Parathyroid adenoma (tissue), 2 donors: ENCODE measurements at regions not wholly inside any gene's neighbourhood (a gene's known extent, or its start where the extent isn't known, plus 50 kb on each side); places are given as distances from the start of the nearest gene placed in this dataset.

ENCODE experiments used
- H2AFZ ChIP-seq: fragments of 300-600 bp; sonication (generic); one replicate; pipeline ENCODE4 v1.7.0; 2017; ENCODE audit warnings: antibody characterized with exemption, mild to moderate bottlenecking
- H3K27ac ChIP-seq: fragments of 300-600 bp; sonication (generic); one replicate; pipeline ENCODE4 v1.7.0; 2017
- H3K27me3 ChIP-seq: fragments of 300-600 bp; sonication (generic); one replicate; pipeline ENCODE4 v1.7.0; 2017; ENCODE audit warnings: low read length; ENCODE audit not compliant: control insufficient read depth, insufficient read depth
- H3K36me3 ChIP-seq: fragments of 300-600 bp; sonication (generic); one replicate; pipeline ENCODE4 v1.7.0; 2017; ENCODE audit warnings: low read length; ENCODE audit not compliant: control insufficient read depth, insufficient read depth
- H3K4me1 ChIP-seq: fragments of 300-600 bp; sonication (generic); one replicate; pipeline ENCODE4 v1.7.0; 2017; ENCODE audit warnings: control low read depth
- H3K4me2 ChIP-seq: fragments of 300-600 bp; sonication (generic); one replicate; pipeline ENCODE4 v1.7.0; 2017; ENCODE audit warnings: low read length
- H3K4me3 ChIP-seq: fragments of 300-600 bp; sonication (generic); one replicate; pipeline ENCODE4 v1.7.0; 2017; ENCODE audit warnings: low read depth, low read length
- H3K79me2 ChIP-seq: fragments of 300-600 bp; sonication (generic); one replicate; pipeline ENCODE4 v1.7.0; 2017; ENCODE audit warnings: control low read depth
- H3K9ac ChIP-seq: fragments of 300-600 bp; sonication (generic); one replicate; pipeline ENCODE4 v1.7.0; 2017; ENCODE audit warnings: mild to moderate bottlenecking
- H3K9me3 ChIP-seq: fragments of 300-600 bp; sonication (generic); one replicate; pipeline ENCODE4 v1.7.0; 2017; ENCODE audit warnings: low read length; ENCODE audit not compliant: control insufficient read depth
- TF ChIP-seq, protein P1 (sequence below): fragments of 300-600 bp; sonication (generic); IDR thresholded peaks from one replicate; pipeline ENCODE4 v1.7.0; 2017; ENCODE audit warnings: antibody characterized with exemption, mild to moderate bottlenecking
- donor health status: primary hyperparathyroidism.

DNA sequence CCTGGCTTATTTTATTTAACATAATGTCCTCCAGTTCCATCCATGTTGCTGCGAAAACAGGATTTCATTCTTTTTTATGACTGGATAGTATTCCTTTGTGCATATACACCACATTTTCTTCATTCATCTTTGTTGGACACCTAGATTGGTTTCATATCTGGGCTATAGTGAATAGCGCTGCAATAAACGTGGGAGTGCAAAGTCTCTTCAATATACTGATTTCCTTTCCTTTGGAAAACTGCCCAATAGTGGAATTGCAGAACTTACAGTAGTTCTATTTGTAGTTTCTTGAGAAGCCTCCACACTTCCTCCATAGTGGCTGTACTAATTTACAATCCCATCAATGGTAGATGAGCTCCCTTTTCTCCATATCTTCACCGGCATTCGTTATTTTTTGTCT lies 72.5 kb upstream of the KLHL25 start:
- no peaks in the 10 kb centered on the region for H3K79me2 ChIP-seq

DNA sequence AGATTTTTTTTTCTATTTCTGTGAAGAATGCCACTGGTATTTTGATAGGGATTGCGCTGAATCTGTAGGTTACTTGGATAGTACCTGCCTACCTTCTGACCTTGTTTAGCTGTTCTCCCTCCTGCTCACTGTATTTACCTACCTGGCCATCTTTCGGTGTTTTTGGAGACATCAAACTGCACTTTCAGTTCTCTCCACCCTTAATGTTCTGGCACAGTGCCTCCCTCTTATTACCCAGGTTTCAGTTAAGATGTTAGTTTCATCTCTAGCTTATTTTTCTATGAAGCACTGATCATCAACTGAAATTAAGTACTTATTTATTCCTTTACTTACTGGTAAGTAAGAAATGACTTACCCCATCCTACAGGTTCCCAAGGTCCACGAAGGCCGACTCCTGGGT lies 74.4 kb upstream of the KLHL25 start:
- Histone ChIP-seq H3K9ac (no peak overlapping the region), H3K4me1 (no peaks in the 10 kb centered on the region), H3K4me2 (no peak overlapping the region), H3K9me3 (no peaks in the 10 kb centered on the region), H3K4me3 (no peak overlapping the region), H3K27ac (no peak overlapping the region), H3K79me2 (no peaks in the 10 kb centered on the region), H2AFZ (no peak overlapping the region), H3K36me3 (no peaks in the 10 kb centered on the region), H3K27me3 (no peaks in the 10 kb centered on the region)
- TF ChIP-seq, protein P1, sequence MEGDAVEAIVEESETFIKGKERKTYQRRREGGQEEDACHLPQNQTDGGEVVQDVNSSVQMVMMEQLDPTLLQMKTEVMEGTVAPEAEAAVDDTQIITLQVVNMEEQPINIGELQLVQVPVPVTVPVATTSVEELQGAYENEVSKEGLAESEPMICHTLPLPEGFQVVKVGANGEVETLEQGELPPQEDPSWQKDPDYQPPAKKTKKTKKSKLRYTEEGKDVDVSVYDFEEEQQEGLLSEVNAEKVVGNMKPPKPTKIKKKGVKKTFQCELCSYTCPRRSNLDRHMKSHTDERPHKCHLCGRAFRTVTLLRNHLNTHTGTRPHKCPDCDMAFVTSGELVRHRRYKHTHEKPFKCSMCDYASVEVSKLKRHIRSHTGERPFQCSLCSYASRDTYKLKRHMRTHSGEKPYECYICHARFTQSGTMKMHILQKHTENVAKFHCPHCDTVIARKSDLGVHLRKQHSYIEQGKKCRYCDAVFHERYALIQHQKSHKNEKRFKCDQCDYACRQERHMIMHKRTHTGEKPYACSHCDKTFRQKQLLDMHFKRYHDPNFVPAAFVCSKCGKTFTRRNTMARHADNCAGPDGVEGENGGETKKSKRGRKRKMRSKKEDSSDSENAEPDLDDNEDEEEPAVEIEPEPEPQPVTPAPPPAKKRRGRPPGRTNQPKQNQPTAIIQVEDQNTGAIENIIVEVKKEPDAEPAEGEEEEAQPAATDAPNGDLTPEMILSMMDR = no peak

More for the DNA sequence above, 72.5 kb upstream of the KLHL25 start:
- H3K27me3 ChIP-seq = no peaks in the 10 kb centered on the region
- H3K27ac ChIP-seq = no peak overlapping the region
- H2AFZ ChIP-seq = no peak overlapping the region
- no peaks in the 10 kb centered on the region for H3K9me3 ChIP-seq
- TF ChIP-seq, protein P1 = no peak
- no peak overlapping the region for H3K4me3 ChIP-seq
- H3K9ac ChIP-seq = no peak overlapping the region
- no peak overlapping the region for H3K4me2 ChIP-seq
- H3K4me1 ChIP-seq = no peaks in the 10 kb centered on the region
- H3K36me3 ChIP-seq = no peaks in the 10 kb centered on the region

DNA sequence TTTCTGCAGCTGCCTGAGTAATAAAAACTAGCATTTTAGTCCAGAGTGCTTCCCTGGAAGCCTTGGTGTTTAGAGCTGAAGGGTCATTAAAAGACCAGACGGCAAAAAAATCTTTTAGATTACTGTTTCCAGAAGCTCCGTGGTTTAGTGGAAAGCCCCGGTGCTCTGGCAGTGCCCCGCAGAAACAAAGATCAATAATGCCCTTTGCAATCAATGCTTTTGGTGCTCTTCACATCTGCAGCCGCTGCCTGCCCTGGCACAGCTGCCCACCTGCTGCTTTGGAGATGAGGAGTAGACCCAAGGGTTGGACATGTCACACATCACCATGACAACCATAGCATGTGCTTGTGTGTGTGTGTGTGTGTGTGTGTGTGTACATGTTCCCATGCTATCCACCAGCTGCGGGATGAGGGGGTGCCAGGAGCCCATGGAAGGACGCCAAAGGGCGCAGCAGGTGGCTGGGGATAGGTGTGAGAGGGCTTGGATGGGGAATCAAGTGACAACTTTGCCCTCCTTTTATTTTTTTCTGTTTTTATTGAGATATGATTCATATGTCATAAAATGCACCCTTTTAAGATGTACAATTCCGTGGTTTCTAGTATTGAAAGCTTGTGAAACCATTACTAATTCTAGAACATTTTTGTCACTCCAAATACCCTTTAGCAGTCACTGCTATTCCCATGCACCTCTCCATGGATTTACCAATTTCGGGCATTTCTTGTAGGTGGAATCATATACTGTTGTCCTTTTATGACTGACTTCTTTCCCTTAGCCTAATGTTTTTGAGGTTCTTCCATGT lies 75.7 kb upstream of the KLHL25 start:
- no peak overlapping the region for H3K9ac ChIP-seq
- no peak overlapping the region for H3K4me2 ChIP-seq
- no peaks in the 10 kb centered on the region for H3K79me2 ChIP-seq
- H3K36me3 ChIP-seq = no peaks in the 10 kb centered on the region
- H2AFZ ChIP-seq = no peak overlapping the region
- H3K4me3 ChIP-seq = no peak overlapping the region
- no peaks in the 10 kb centered on the region for H3K9me3 ChIP-seq
- no peaks in the 10 kb centered on the region for H3K4me1 ChIP-seq
- H3K27ac ChIP-seq = no peak overlapping the region
- TF ChIP-seq, protein P1 = no peak
- no peaks in the 10 kb centered on the region for H3K27me3 ChIP-seq

DNA sequence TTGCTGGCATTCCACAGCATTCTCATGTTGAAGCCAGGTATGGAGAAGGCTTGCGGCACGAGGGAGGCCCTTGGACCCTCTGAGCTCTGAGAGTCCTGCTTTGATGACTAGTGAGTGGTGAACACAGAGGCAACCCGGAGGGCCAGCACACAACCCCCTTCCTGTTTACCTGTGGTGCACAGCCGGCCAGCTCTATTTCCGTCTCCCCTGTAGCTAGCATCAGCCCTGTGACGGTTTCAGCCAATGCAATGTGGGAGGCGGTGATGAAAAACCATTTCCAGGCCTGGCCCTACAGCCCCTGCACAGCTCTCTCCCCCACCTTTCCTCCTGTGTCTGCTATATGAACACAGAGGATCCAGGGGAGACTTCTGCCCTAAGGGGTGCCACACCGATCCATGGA lies 76.8 kb upstream of the KLHL25 start:
- Histone ChIP-seq H3K27me3 (no peaks in the 10 kb centered on the region), H3K27ac (no peak overlapping the region), H3K9ac (no peak overlapping the region), H3K36me3 (no peaks in the 10 kb centered on the region), H3K4me2 (no peak overlapping the region), H3K4me1 (no peaks in the 10 kb centered on the region), H2AFZ (no peak overlapping the region), H3K4me3 (no peak overlapping the region), H3K79me2 (no peaks in the 10 kb centered on the region), H3K9me3 (no peaks in the 10 kb centered on the region)
- TF ChIP-seq, protein P1 = no peak

DNA sequence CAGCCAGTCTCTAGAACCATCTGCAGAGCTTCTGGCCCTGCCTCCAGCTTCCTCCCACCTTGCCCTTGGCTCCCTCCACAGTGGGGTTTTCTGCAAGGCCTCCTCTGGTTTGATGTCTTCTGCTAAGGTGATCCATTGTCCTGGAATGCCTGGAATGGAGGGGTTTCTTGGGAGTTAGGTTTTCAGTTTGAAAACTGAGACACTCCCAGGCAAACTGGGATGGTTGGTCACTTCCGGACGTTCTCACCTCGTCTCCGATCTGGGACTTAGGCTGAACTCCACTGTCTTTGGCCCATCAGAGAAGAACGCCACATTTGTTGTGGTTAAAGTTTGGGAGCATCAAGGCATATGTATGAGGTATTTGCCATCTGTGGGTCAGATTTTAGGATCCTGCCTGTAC lies 77.4 kb upstream of the KLHL25 start:
- H3K36me3 ChIP-seq = no peaks in the 10 kb centered on the region
- no peaks in the 10 kb centered on the region for H3K27me3 ChIP-seq
- no peak overlapping the region for H3K27ac ChIP-seq
- no peaks in the 10 kb centered on the region for H3K4me1 ChIP-seq
- no peak overlapping the region for H3K9ac ChIP-seq
- H3K4me2 ChIP-seq = no peak overlapping the region
- TF ChIP-seq, protein P1 = no peak
- no peaks in the 10 kb centered on the region for H3K79me2 ChIP-seq
- no peak overlapping the region for H2AFZ ChIP-seq
- no peaks in the 10 kb centered on the region for H3K9me3 ChIP-seq
- no peak overlapping the region for H3K4me3 ChIP-seq
